ENCODE measurements at regions not wholly inside any gene's neighbourhood (a gene's known extent, or its start where the extent isn't known, plus 50 kb on each side); places are given as distances from the start of the nearest gene placed in this dataset.

- TF ChIP-seq CTCF (IDR thresholded peaks at IDR 0.05; ENCODE audit: low read depth, low read length): no peak
- no peak for TF ChIP-seq EZH2phosphoT487 (IDR thresholded peaks at IDR 0.05; ENCODE audit: low read depth)
Observed at GRCh38 chr9:129500161-129500862, 120.6 kb downstream of the C9orf50 start.
